GM12891 (cell line): ENCODE measurements at regions not wholly inside any gene's neighbourhood (a gene's known extent, or its start where the extent isn't known, plus 50 kb on each side); places are given as distances from the start of the nearest gene placed in this dataset.

Source experiments
- POLR2A ChIP-seq: IDR thresholded peaks from 2 replicates; pipeline ENCODE4 v1.6.1; 2011; ENCODE audit warnings: low read depth, low read length, control low read depth
- POU2F2 ChIP-seq: IDR thresholded peaks from 2 replicates; pipeline ENCODE4 v1.6.1; 2011; ENCODE audit warnings: low read depth, mild to moderate bottlenecking, control low read depth, low read length, moderate library complexity

GRCh38 chr11:70868341-70868885, 384.0 kb downstream of the SHANK2 start:
- TF ChIP-seq POLR2A: no peak
- TF ChIP-seq POU2F2: no peak
